HepG2 (cell line): ENCODE measurements at regions not wholly inside any gene's neighbourhood (a gene's known extent, or its start where the extent isn't known, plus 50 kb on each side); places are given as distances from the start of the nearest gene placed in this dataset.

Experiments
- ATAC-seq: fragments of 200-7000 bp; cut with Tn5 transposase; 3 replicates; pipeline ENCODE4 v1.9.1; 2020; ENCODE audit warnings: mild to moderate bottlenecking, moderate library complexity
- BruUV-seq: library from RNA; stranded (reverse); fragments of 400-500 nt; replicated peaks from 2 replicates; lab custom pipeline; 2021; lab: Mats Ljungman, UMichigan
- CTCF ChIA-PET: fragments of 300-600 bp; formaldehyde crosslinking; extraction: SDS; loops from one replicate; lab custom pipeline; 2021; ENCODE audit warnings: low total read pairs, inconsistent platforms, low intra/inter-chr PET ratio; lab: Yijun Ruan, JAX
- POLR2A ChIA-PET: fragments of 350-600 bp; sonication (Branson Sonifier 250); formaldehyde crosslinking; loops from one replicate; lab custom pipeline; 2020; ENCODE audit warnings: antibody characterized with exemption, inconsistent platforms; lab: Yijun Ruan, JAX
- DNase-seq: peaks from one replicate; pipeline ENCODE4 v3.0.0-alpha.2; 2015; ENCODE audit warnings: low spot score
- FAIRE-seq: peaks from 3 replicates; lab custom pipeline; 2011; peaks lifted over from hg19 to GRCh38; lab: Jason Lieb, UNC
- H2AFZ ChIP-seq: one replicate; pipeline ENCODE4 v1.6.1; 2011; ENCODE audit warnings: low read length, inconsistent platforms
- H3K27ac ChIP-seq: fragments of 300-600 bp; 3 replicates; pipeline ENCODE4 v1.8.0; 2011; ENCODE audit warnings: mixed run types, mild to moderate bottlenecking, mixed read lengths, low read length, inconsistent platforms; ENCODE audit not compliant: insufficient read depth; ENCODE audit errors: extremely low read length
- H3K27me3 ChIP-seq, 2 experiments: fragments of 200-600 bp in 1 of 2; 2 replicates in 1 of 2; 3 replicates in 1 of 2; pipeline versions ENCODE4 v1.6.0 to v1.8.0; 2011; ENCODE audit warnings: low read length in 2 of 2, mild to moderate bottlenecking in 2 of 2, moderate library complexity in 2 of 2, inconsistent platforms in 1 of 2; ENCODE audit not compliant: insufficient read depth in 2 of 2, control insufficient read depth in 1 of 2
- H3K36me3 ChIP-seq, 2 experiments: fragments of 200-600 bp in 1 of 2; replicated peaks in 1 of 2; 2 replicates in 1 of 2; 3 replicates in 1 of 2; pipeline versions ENCODE4 v1.5.1 to v1.8.0; 2011; ENCODE audit warnings: low read length in 2 of 2, inconsistent platforms in 1 of 2; ENCODE audit not compliant: insufficient read depth in 2 of 2, control insufficient read depth in 1 of 2
- H3K4me1 ChIP-seq: 2 replicates; pipeline ENCODE4 v1.5.1; 2012; ENCODE audit warnings: low read length, inconsistent platforms; ENCODE audit not compliant: insufficient read depth
- H3K4me2 ChIP-seq: 2 replicates; pipeline ENCODE4 v1.6.0; 2011; ENCODE audit warnings: low read depth, low read length, inconsistent platforms
- H3K4me3 ChIP-seq, 3 experiments: fragments of 200-600 bp in 1 of 3; sonication (generic), shearing (Covaris generic) in 1 of 3; replicated peaks in 1 of 3; 2 replicates each; pipeline ENCODE4 v1.5.1; 2011 to 2016; ENCODE audit warnings: low read length in 3 of 3, inconsistent platforms in 2 of 3, low read depth in 2 of 3, mild to moderate bottlenecking in 2 of 3, control low read depth in 1 of 3, mixed read lengths in 1 of 3; ENCODE audit not compliant: insufficient read depth in 1 of 3
- H3K79me2 ChIP-seq: one replicate; pipeline ENCODE4 v1.6.1; 2011; ENCODE audit warnings: low read length, inconsistent platforms; ENCODE audit not compliant: insufficient read depth
- H3K9ac ChIP-seq: 2 replicates; pipeline ENCODE4 v1.6.0; 2011; ENCODE audit warnings: mild to moderate bottlenecking, low read depth, low read length, inconsistent platforms; ENCODE audit not compliant: insufficient read depth
- H3K9me3 ChIP-seq: 2 replicates; pipeline ENCODE4 v1.5.1; 2012; ENCODE audit warnings: mild to moderate bottlenecking, low read length
- H4K20me1 ChIP-seq: 2 replicates; pipeline ENCODE4 v1.6.0; 2011; ENCODE audit warnings: inconsistent platforms, mild to moderate bottlenecking, low read length, moderate library complexity; ENCODE audit not compliant: insufficient read depth
- AKAP8 ChIP-seq: sonication (generic); formaldehyde crosslinking; IDR thresholded peaks from 2 replicates; pipeline ENCODE4 v1.5.1; 2020; ENCODE audit warnings: mild to moderate bottlenecking, missing genetic modification reagents
- ERF ChIP-seq: IDR thresholded peaks from 2 replicates; pipeline ENCODE4 v1.6.1; 2018; ENCODE audit warnings: missing biosample characterization, missing genetic modification reagents
- MIER2 ChIP-seq: IDR thresholded peaks from 2 replicates; pipeline ENCODE4 v1.6.1; 2016; ENCODE audit warnings: missing biosample characterization, missing genetic modification reagents
- MXD4 ChIP-seq: IDR thresholded peaks from 2 replicates; pipeline ENCODE4 v1.6.1; 2016; ENCODE audit warnings: mild to moderate bottlenecking, missing biosample characterization, missing genetic modification reagents
- POLR2A ChIP-seq, 2 experiments: IDR thresholded peaks; 2 replicates each; pipeline ENCODE4 v1.6.1; 2011; ENCODE audit warnings: low read depth in 2 of 2, low read length in 2 of 2, mild to moderate bottlenecking in 1 of 2, moderate library complexity in 1 of 2; ENCODE audit not compliant: insufficient read depth in 1 of 2
- PRMT3 ChIP-seq: sonication (generic); formaldehyde crosslinking; IDR thresholded peaks from 2 replicates; pipeline ENCODE4 v1.8.1; 2022; ENCODE audit warnings: low read depth, mild to moderate bottlenecking, moderate library complexity, missing genetic modification reagents, borderline replicate concordance
- RFX1 ChIP-seq: fragments of 450-650 bp; IDR thresholded peaks from 2 replicates; pipeline ENCODE4 v1.6.1; 2017
- RORA ChIP-seq: sonication (generic); formaldehyde crosslinking; IDR thresholded peaks from 2 replicates; pipeline ENCODE4 v1.5.0; 2020; ENCODE audit warnings: mild to moderate bottlenecking, missing genetic modification reagents, moderate library complexity
- SMAD9 ChIP-seq: sonication (generic); formaldehyde crosslinking; IDR thresholded peaks from 2 replicates; pipeline ENCODE4 v1.5.1; 2020; ENCODE audit warnings: mild to moderate bottlenecking, missing genetic modification reagents
- XBP1 ChIP-seq: sonication (generic); formaldehyde crosslinking; IDR thresholded peaks from 2 replicates; pipeline ENCODE4 v1.5.0; 2020; ENCODE audit warnings: missing genetic modification reagents
- ZBTB46 ChIP-seq: sonication (generic); formaldehyde crosslinking; IDR thresholded peaks from 2 replicates; pipeline ENCODE4 v1.4.0; 2020; ENCODE audit warnings: mild to moderate bottlenecking, missing genetic modification reagents, borderline replicate concordance
- ZNF503 ChIP-seq: sonication (generic); formaldehyde crosslinking; IDR thresholded peaks from 2 replicates; pipeline ENCODE4 v1.4.0; 2020; ENCODE audit warnings: missing genetic modification reagents
- ZNF564 ChIP-seq: sonication (generic); formaldehyde crosslinking; IDR thresholded peaks from 2 replicates; pipeline ENCODE4 v1.8.1; 2023; ENCODE audit warnings: mild to moderate bottlenecking, missing genetic modification reagents
- ZNF891 ChIP-seq: sonication (generic); formaldehyde crosslinking; IDR thresholded peaks from 2 replicates; pipeline ENCODE4 v1.5.0; 2020; ENCODE audit warnings: mild to moderate bottlenecking, missing genetic modification reagents
- WGBS: methylation state at CpG from one replicate; pipeline ENCODE4 v1.1.6; 2017; ENCODE audit warnings: low lambda C conversion rate; 5-methylcytosine and 5-hydroxymethylcytosine counted together
- in situ Hi-C: cut with HindIII; loops from 2 replicates; pipeline ENCODE4 v1.10.0; 2017; ENCODE audit warnings: low pct_unique_long_range_greater_than_20kb; ENCODE audit not compliant: extremely low pct_ligation_motif_present
- intact Hi-C: fragments of 100-400 bp; cut with micrococcal nuclease; formaldehyde crosslinking; loops from one replicate; pipeline ENCODE4 v1.10.0; 2022; ENCODE audit not compliant: unreplicated experiment
- TF ChIP-seq, protein P1 (sequence below): sonication (generic); formaldehyde crosslinking; IDR thresholded peaks from 2 replicates; pipeline ENCODE4 v1.5.1; 2020; ENCODE audit warnings: mild to moderate bottlenecking, missing genetic modification reagents, borderline replicate concordance
- TF ChIP-seq, protein P2 (sequence below): sonication (generic); formaldehyde crosslinking; IDR thresholded peaks from 2 replicates; pipeline ENCODE4 v1.4.0; 2020; ENCODE audit warnings: missing genetic modification reagents
- TF ChIP-seq, protein P3 (sequence below): sonication (generic); formaldehyde crosslinking; IDR thresholded peaks from 2 replicates; pipeline ENCODE4 v1.8.1; 2023; ENCODE audit warnings: mild to moderate bottlenecking, missing genetic modification reagents, borderline replicate concordance

- TF ChIP-seq RORA (CRISPR knock-in tag) (no peak), ZNF503 (CRISPR knock-in tag) (no peak), POLR2A (IDR thresholded peaks at IDR 0.05; ENCODE audit: insufficient read depth in 1 of 2, low read depth in 2 of 2, low read length in 2 of 2) (no peak), ZBTB46 (CRISPR knock-in tag) (no peak), AKAP8 (CRISPR knock-in tag) (no peak), XBP1 (CRISPR knock-in tag) (no peak), MIER2 (no peak), MXD4 (no peak), ERF (no peak), ZNF564 (CRISPR knock-in tag) (no peak), RFX1 (no peak), ZNF891 (CRISPR knock-in tag) (no peak), PRMT3 (CRISPR knock-in tag) (no peak), SMAD9 (CRISPR knock-in tag) (no peak)
- TF ChIP-seq, protein P1, sequence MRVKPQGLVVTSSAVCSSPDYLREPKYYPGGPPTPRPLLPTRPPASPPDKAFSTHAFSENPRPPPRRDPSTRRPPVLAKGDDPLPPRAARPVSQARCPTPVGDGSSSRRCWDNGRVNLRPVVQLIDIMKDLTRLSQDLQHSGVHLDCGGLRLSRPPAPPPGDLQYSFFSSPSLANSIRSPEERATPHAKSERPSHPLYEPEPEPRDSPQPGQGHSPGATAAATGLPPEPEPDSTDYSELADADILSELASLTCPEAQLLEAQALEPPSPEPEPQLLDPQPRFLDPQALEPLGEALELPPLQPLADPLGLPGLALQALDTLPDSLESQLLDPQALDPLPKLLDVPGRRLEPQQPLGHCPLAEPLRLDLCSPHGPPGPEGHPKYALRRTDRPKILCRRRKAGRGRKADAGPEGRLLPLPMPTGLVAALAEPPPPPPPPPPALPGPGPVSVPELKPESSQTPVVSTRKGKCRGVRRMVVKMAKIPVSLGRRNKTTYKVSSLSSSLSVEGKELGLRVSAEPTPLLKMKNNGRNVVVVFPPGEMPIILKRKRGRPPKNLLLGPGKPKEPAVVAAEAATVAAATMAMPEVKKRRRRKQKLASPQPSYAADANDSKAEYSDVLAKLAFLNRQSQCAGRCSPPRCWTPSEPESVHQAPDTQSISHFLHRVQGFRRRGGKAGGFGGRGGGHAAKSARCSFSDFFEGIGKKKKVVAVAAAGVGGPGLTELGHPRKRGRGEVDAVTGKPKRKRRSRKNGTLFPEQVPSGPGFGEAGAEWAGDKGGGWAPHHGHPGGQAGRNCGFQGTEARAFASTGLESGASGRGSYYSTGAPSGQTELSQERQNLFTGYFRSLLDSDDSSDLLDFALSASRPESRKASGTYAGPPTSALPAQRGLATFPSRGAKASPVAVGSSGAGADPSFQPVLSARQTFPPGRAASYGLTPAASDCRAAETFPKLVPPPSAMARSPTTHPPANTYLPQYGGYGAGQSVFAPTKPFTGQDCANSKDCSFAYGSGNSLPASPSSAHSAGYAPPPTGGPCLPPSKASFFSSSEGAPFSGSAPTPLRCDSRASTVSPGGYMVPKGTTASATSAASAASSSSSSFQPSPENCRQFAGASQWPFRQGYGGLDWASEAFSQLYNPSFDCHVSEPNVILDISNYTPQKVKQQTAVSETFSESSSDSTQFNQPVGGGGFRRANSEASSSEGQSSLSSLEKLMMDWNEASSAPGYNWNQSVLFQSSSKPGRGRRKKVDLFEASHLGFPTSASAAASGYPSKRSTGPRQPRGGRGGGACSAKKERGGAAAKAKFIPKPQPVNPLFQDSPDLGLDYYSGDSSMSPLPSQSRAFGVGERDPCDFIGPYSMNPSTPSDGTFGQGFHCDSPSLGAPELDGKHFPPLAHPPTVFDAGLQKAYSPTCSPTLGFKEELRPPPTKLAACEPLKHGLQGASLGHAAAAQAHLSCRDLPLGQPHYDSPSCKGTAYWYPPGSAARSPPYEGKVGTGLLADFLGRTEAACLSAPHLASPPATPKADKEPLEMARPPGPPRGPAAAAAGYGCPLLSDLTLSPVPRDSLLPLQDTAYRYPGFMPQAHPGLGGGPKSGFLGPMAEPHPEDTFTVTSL (CRISPR knock-in tag): no peak
- TF ChIP-seq, protein P2, sequence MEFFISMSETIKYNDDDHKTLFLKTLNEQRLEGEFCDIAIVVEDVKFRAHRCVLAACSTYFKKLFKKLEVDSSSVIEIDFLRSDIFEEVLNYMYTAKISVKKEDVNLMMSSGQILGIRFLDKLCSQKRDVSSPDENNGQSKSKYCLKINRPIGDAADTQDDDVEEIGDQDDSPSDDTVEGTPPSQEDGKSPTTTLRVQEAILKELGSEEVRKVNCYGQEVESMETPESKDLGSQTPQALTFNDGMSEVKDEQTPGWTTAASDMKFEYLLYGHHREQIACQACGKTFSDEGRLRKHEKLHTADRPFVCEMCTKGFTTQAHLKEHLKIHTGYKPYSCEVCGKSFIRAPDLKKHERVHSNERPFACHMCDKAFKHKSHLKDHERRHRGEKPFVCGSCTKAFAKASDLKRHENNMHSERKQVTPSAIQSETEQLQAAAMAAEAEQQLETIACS (CRISPR knock-in tag): no peak
- TF ChIP-seq, protein P3, sequence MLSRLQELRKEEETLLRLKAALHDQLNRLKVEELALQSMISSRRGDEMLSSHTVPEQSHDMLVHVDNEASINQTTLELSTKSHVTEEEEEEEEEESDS (CRISPR knock-in tag): no peak
- TF ChIP-seq, all 625 proteins: peak for 0
- Histone ChIP-seq H3K36me3 (no peaks in the 10 kb centered on the region), H3K79me2 (no peaks in the 10 kb centered on the region), H3K4me1 (no peaks in the 10 kb centered on the region), H4K20me1 (no peaks in the 10 kb centered on the region), H3K9ac (no peak overlapping the region), H3K27ac (no peak overlapping the region), H3K4me3 (no peak overlapping the region), H3K27me3 (no peaks in the 10 kb centered on the region), H3K9me3 (peaks cover 13% of the 10 kb centered on the region), H2AFZ (no peak overlapping the region), H3K4me2 (no peak overlapping the region)
- in situ Hi-C loops (no loop called here), intact Hi-C loops (no loop called here)
- DNase-seq (no peak), ATAC-seq (no peak), FAIRE-seq (no peak)
- WGBS: 15% methylated on average over 4 of the region's 4 CpGs
- CTCF ChIA-PET: no interaction called here
- BruUV-seq: no TSS peak
- POLR2A ChIA-PET: no interaction called here
Observed at GRCh38 chr20:16918366-16918765, 170.2 kb downstream of the OTOR start.
